HepG2 (cell line): ENCODE measurements at regions not wholly inside any gene's neighbourhood (a gene's known extent, or its start where the extent isn't known, plus 50 kb on each side); places are given as distances from the start of the nearest gene placed in this dataset.

ENCODE experiments used
- ATAC-seq: fragments of 200-7000 bp; cut with Tn5 transposase; 3 replicates; pipeline ENCODE4 v1.9.1; 2020; ENCODE audit warnings: mild to moderate bottlenecking, moderate library complexity
- BruUV-seq: library from RNA; stranded (reverse); fragments of 400-500 nt; replicated peaks from 2 replicates; lab custom pipeline; 2021; lab: Mats Ljungman, UMichigan
- CTCF ChIA-PET: fragments of 300-600 bp; formaldehyde crosslinking; extraction: SDS; loops from one replicate; lab custom pipeline; 2021; ENCODE audit warnings: low total read pairs, inconsistent platforms, low intra/inter-chr PET ratio; lab: Yijun Ruan, JAX
- POLR2A ChIA-PET: fragments of 350-600 bp; sonication (Branson Sonifier 250); formaldehyde crosslinking; loops from one replicate; lab custom pipeline; 2020; ENCODE audit warnings: antibody characterized with exemption, inconsistent platforms; lab: Yijun Ruan, JAX
- DNase-seq: peaks from one replicate; pipeline ENCODE4 v3.0.0-alpha.2; 2015; ENCODE audit warnings: low spot score
- FAIRE-seq: peaks from 3 replicates; lab custom pipeline; 2011; peaks lifted over from hg19 to GRCh38; lab: Jason Lieb, UNC
- H2AFZ ChIP-seq: one replicate; pipeline ENCODE4 v1.6.1; 2011; ENCODE audit warnings: low read length, inconsistent platforms
- H3K27ac ChIP-seq: fragments of 300-600 bp; 3 replicates; pipeline ENCODE4 v1.8.0; 2011; ENCODE audit warnings: mixed run types, mild to moderate bottlenecking, mixed read lengths, low read length, inconsistent platforms; ENCODE audit not compliant: insufficient read depth; ENCODE audit errors: extremely low read length
- H3K27me3 ChIP-seq, 2 experiments: fragments of 200-600 bp in 1 of 2; 2 replicates in 1 of 2; 3 replicates in 1 of 2; pipeline versions ENCODE4 v1.6.0 to v1.8.0; 2011; ENCODE audit warnings: low read length in 2 of 2, mild to moderate bottlenecking in 2 of 2, moderate library complexity in 2 of 2, inconsistent platforms in 1 of 2; ENCODE audit not compliant: insufficient read depth in 2 of 2, control insufficient read depth in 1 of 2
- H3K36me3 ChIP-seq, 2 experiments: fragments of 200-600 bp in 1 of 2; replicated peaks in 1 of 2; 2 replicates in 1 of 2; 3 replicates in 1 of 2; pipeline versions ENCODE4 v1.5.1 to v1.8.0; 2011; ENCODE audit warnings: low read length in 2 of 2, inconsistent platforms in 1 of 2; ENCODE audit not compliant: insufficient read depth in 2 of 2, control insufficient read depth in 1 of 2
- H3K4me1 ChIP-seq: 2 replicates; pipeline ENCODE4 v1.5.1; 2012; ENCODE audit warnings: low read length, inconsistent platforms; ENCODE audit not compliant: insufficient read depth
- H3K4me2 ChIP-seq: 2 replicates; pipeline ENCODE4 v1.6.0; 2011; ENCODE audit warnings: low read depth, low read length, inconsistent platforms
- H3K4me3 ChIP-seq, 3 experiments: fragments of 200-600 bp in 1 of 3; sonication (generic), shearing (Covaris generic) in 1 of 3; replicated peaks in 1 of 3; 2 replicates each; pipeline ENCODE4 v1.5.1; 2011 to 2016; ENCODE audit warnings: low read length in 3 of 3, inconsistent platforms in 2 of 3, low read depth in 2 of 3, mild to moderate bottlenecking in 2 of 3, control low read depth in 1 of 3, mixed read lengths in 1 of 3; ENCODE audit not compliant: insufficient read depth in 1 of 3
- H3K79me2 ChIP-seq: one replicate; pipeline ENCODE4 v1.6.1; 2011; ENCODE audit warnings: low read length, inconsistent platforms; ENCODE audit not compliant: insufficient read depth
- H3K9ac ChIP-seq: 2 replicates; pipeline ENCODE4 v1.6.0; 2011; ENCODE audit warnings: mild to moderate bottlenecking, low read depth, low read length, inconsistent platforms; ENCODE audit not compliant: insufficient read depth
- H3K9me3 ChIP-seq: 2 replicates; pipeline ENCODE4 v1.5.1; 2012; ENCODE audit warnings: mild to moderate bottlenecking, low read length
- H4K20me1 ChIP-seq: 2 replicates; pipeline ENCODE4 v1.6.0; 2011; ENCODE audit warnings: inconsistent platforms, mild to moderate bottlenecking, low read length, moderate library complexity; ENCODE audit not compliant: insufficient read depth
- ARID3A ChIP-seq: IDR thresholded peaks from 2 replicates; pipeline ENCODE4 v1.6.1; 2012; ENCODE audit warnings: low read depth, low read length, improper control_type of control experiment
- HIVEP1 ChIP-seq: sonication (generic); formaldehyde crosslinking; IDR thresholded peaks from 2 replicates; pipeline ENCODE4 v1.4.0; 2020; ENCODE audit warnings: mild to moderate bottlenecking, missing genetic modification reagents
- MTA3 ChIP-seq: sonication (generic); formaldehyde crosslinking; IDR thresholded peaks from 2 replicates; pipeline ENCODE4 v1.4.0; 2020; ENCODE audit warnings: missing genetic modification reagents
- ZNF44 ChIP-seq: sonication (generic); formaldehyde crosslinking; IDR thresholded peaks from 2 replicates; pipeline ENCODE4 v1.5.1; 2020; ENCODE audit warnings: mild to moderate bottlenecking, missing genetic modification reagents
- ZNF580 ChIP-seq: IDR thresholded peaks from 2 replicates; pipeline ENCODE4 v1.6.1; 2016; ENCODE audit warnings: low read depth, borderline replicate concordance
- ZSCAN22 ChIP-seq: sonication (generic); formaldehyde crosslinking; IDR thresholded peaks from 2 replicates; pipeline ENCODE4 v1.4.0; 2020; ENCODE audit warnings: mild to moderate bottlenecking, missing genetic modification reagents
- in situ Hi-C: cut with HindIII; loops from 2 replicates; pipeline ENCODE4 v1.10.0; 2017; ENCODE audit warnings: low pct_unique_long_range_greater_than_20kb; ENCODE audit not compliant: extremely low pct_ligation_motif_present
- intact Hi-C: fragments of 100-400 bp; cut with micrococcal nuclease; formaldehyde crosslinking; loops from one replicate; pipeline ENCODE4 v1.10.0; 2022; ENCODE audit not compliant: unreplicated experiment
- TF ChIP-seq, protein P1 (sequence below): sonication (generic); formaldehyde crosslinking; IDR thresholded peaks from 2 replicates; pipeline ENCODE4 v1.5.0; 2020; ENCODE audit warnings: missing genetic modification reagents

DNA sequence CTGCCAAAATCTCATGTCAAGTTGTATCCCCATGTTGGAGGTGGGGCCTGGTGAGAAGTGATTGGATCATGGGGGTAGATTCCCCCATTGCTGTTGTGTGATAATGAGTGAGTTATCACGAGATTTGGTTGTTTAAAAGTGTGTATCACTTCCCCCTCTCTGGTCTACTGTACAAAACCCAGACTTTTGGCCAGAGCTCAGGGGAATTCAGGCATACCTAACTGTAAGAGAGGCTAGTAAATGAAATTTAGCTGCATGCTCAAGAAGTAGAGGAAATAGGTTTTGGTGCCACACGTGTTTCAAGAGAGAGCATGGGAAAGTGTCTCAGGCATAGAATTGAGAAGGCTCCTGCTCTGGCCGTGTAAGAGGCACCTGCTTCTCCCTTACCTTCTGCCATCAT, 190.5 kb upstream of the GALNTL6 start (continued):
- TF ChIP-seq ZNF580 (CRISPR knock-in tag) (no peak), MTA3 (CRISPR knock-in tag) (no peak), ZSCAN22 (CRISPR knock-in tag) (no peak), ARID3A (no peak)
- TF ChIP-seq, protein P1, sequence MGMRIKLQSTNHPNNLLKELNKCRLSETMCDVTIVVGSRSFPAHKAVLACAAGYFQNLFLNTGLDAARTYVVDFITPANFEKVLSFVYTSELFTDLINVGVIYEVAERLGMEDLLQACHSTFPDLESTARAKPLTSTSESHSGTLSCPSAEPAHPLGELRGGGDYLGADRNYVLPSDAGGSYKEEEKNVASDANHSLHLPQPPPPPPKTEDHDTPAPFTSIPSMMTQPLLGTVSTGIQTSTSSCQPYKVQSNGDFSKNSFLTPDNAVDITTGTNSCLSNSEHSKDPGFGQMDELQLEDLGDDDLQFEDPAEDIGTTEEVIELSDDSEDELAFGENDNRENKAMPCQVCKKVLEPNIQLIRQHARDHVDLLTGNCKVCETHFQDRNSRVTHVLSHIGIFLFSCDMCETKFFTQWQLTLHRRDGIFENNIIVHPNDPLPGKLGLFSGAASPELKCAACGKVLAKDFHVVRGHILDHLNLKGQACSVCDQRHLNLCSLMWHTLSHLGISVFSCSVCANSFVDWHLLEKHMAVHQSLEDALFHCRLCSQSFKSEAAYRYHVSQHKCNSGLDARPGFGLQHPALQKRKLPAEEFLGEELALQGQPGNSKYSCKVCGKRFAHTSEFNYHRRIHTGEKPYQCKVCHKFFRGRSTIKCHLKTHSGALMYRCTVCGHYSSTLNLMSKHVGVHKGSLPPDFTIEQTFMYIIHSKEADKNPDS (CRISPR knock-in tag), result no peak

DNA sequence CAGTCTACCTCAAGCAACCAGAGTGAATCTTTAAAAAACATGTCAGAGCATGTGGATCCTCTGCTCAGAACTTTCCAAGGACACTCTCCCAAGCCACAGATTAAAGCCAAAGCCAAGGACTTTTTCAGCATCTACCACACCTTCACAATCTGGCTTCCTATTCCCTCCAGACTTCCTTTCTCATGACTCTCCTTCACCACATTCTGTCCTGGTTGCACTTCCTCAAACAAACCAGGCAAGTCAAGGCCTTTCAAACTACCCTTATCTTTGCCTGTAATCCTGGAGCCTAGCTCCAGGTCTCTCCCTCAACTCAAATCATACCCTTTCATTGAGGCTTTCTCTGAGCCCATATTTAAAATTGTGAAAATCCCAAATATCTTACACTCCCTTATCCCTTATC, 191.6 kb upstream of the GALNTL6 start:
- no peak for ATAC-seq
- no peak overlapping the region for H3K4me2 ChIP-seq
- H2AFZ ChIP-seq, result no peak overlapping the region
- H3K4me1 ChIP-seq, result no peaks in the 10 kb centered on the region
- no peak overlapping the region for H3K4me3 ChIP-seq
- H4K20me1 ChIP-seq, result no peaks in the 10 kb centered on the region
- no peak overlapping the region for H3K9ac ChIP-seq
- H3K27me3 ChIP-seq, result no peaks in the 10 kb centered on the region
- POLR2A ChIA-PET, result no interaction called here
- FAIRE-seq, result no peak
- no TSS peak for BruUV-seq
- in situ Hi-C loops (no loop called here), intact Hi-C loops (no loop called here)
- DNase-seq, result no peak
- no peaks in the 10 kb centered on the region for H3K9me3 ChIP-seq
- TF ChIP-seq ZNF44 (no peak), HIVEP1 (CRISPR knock-in tag) (no peak)
- no peaks in the 10 kb centered on the region for H3K79me2 ChIP-seq
- H3K27ac ChIP-seq, result no peak overlapping the region
- no peaks in the 10 kb centered on the region for H3K36me3 ChIP-seq
- CTCF ChIA-PET, result no interaction called here
